GM23338 (cell line): ENCODE measurements at regions not wholly inside any gene's neighbourhood (a gene's known extent, or its start where the extent isn't known, plus 50 kb on each side); places are given as distances from the start of the nearest gene placed in this dataset.

ENCODE experiments used
- ATAC-seq: fragments of 200-7000 bp; cut with Tn5 transposase; 3 replicates; pipeline ENCODE4 v1.9.1; 2020
- DNase-seq: peaks from one replicate; pipeline ENCODE4 v3.0.0-alpha.2; 2015; ENCODE audit warnings: low spot score
- H2AFZ ChIP-seq: fragments of 200-600 bp; sonication (generic); 2 replicates; pipeline ENCODE4 v1.8.0; 2016; ENCODE audit warnings: antibody characterized with exemption, mild to moderate bottlenecking, moderate library complexity
- H3F3A ChIP-seq: fragments of 200-600 bp; sonication (generic); replicated peaks from 2 replicates; pipeline ENCODE4 v1.8.0; 2017; ENCODE audit warnings: antibody characterized with exemption, mixed run types, low read depth
- H3K27ac ChIP-seq: fragments of 200-600 bp; sonication (generic); 2 replicates; pipeline ENCODE4 v1.6.1; 2016; ENCODE audit warnings: low read depth
- H3K27me3 ChIP-seq: fragments of 200-600 bp; sonication (generic); 2 replicates; pipeline ENCODE4 v1.8.0; 2016; ENCODE audit warnings: mild to moderate bottlenecking, mixed run types, moderate library complexity; ENCODE audit not compliant: insufficient read depth
- H3K36me3 ChIP-seq: fragments of 200-600 bp; sonication (generic); 2 replicates; pipeline ENCODE4 v1.8.0; 2016; ENCODE audit warnings: mild to moderate bottlenecking; ENCODE audit not compliant: insufficient read depth
- H3K4me1 ChIP-seq: fragments of 200-600 bp; sonication (generic); 2 replicates; pipeline ENCODE4 v1.8.0; 2016; ENCODE audit warnings: mild to moderate bottlenecking, moderate library complexity; ENCODE audit not compliant: insufficient read depth
- H3K4me2 ChIP-seq: fragments of 200-600 bp; sonication (generic); 2 replicates; pipeline ENCODE4 v1.7.1; 2017; ENCODE audit warnings: mixed run types
- H3K4me3 ChIP-seq: fragments of 200-600 bp; sonication (generic); 2 replicates; pipeline ENCODE4 v1.6.1; 2016; ENCODE audit warnings: mixed run types
- H3K79me2 ChIP-seq: fragments of 200-600 bp; sonication (generic); replicated peaks from 2 replicates; pipeline ENCODE4 v1.8.0; 2017; ENCODE audit warnings: mild to moderate bottlenecking; ENCODE audit not compliant: insufficient read depth
- H3K9me2 ChIP-seq: fragments of 200-600 bp; sonication (generic); 2 replicates; pipeline ENCODE4 v1.8.0; 2017; ENCODE audit not compliant: insufficient read depth
- H4K20me1 ChIP-seq: fragments of 200-600 bp; sonication (generic); replicated peaks from 2 replicates; pipeline ENCODE4 v1.8.0; 2017; ENCODE audit warnings: mild to moderate bottlenecking; ENCODE audit not compliant: insufficient read depth
- H3K27ac Mint-ChIP-seq: 2 replicates; pipeline ENCODE4 v1.8.0; 2020; ENCODE audit warnings: inconsistent platforms, mild to moderate bottlenecking, moderate library complexity, mixed read lengths
- H3K27me3 Mint-ChIP-seq: 3 replicates; pipeline ENCODE4 v1.8.0; 2022; ENCODE audit warnings: low read depth, mild to moderate bottlenecking, moderate library complexity, mixed read lengths, inconsistent platforms; ENCODE audit not compliant: insufficient read depth, poor library complexity
- H3K36me3 Mint-ChIP-seq: 3 replicates; pipeline ENCODE4 v1.8.0; 2021; ENCODE audit warnings: low read depth, mild to moderate bottlenecking, inconsistent platforms, moderate library complexity, mixed read lengths
- H3K4me1 Mint-ChIP-seq: 3 replicates; pipeline ENCODE4 v1.8.0; 2020; ENCODE audit warnings: mild to moderate bottlenecking, inconsistent platforms, mixed read lengths
- H3K4me3 Mint-ChIP-seq: 3 replicates; pipeline ENCODE4 v1.8.0; 2021; ENCODE audit warnings: moderate library complexity, mild to moderate bottlenecking, inconsistent platforms, mixed read lengths
- H3K9me3 Mint-ChIP-seq: 3 replicates; pipeline ENCODE4 v1.8.0; 2020; ENCODE audit warnings: moderate library complexity, mild to moderate bottlenecking, inconsistent platforms, mixed read lengths
- EZH2 ChIP-seq: fragments of 200-600 bp; sonication (generic); IDR thresholded peaks from one replicate; pipeline ENCODE4 v1.8.0; 2017; ENCODE audit warnings: antibody characterized with exemption, mild to moderate bottlenecking, low read depth; ENCODE audit not compliant: unreplicated experiment
- NANOG ChIP-seq: IDR thresholded peaks from 2 replicates; pipeline ENCODE4 v1.6.1; 2016; ENCODE audit warnings: antibody characterized with exemption, borderline replicate concordance
- POLR2AphosphoS5 ChIP-seq: IDR thresholded peaks from 2 replicates; pipeline ENCODE4 v1.6.1; 2016; ENCODE audit warnings: antibody characterized with exemption, low read depth
- REST ChIP-seq: IDR thresholded peaks from one replicate; pipeline ENCODE4 v1.6.1; 2018; ENCODE audit warnings: antibody characterized with exemption; ENCODE audit not compliant: unreplicated experiment
- STAT1 ChIP-seq: IDR thresholded peaks from one replicate; pipeline ENCODE4 v1.6.1; 2016; ENCODE audit warnings: antibody characterized with exemption; ENCODE audit not compliant: unreplicated experiment
- ZNF114 ChIP-seq: fragments of 250-450 bp; sonication (Bioruptor Pico); IDR thresholded peaks from 2 replicates; pipeline ENCODE4 v1.5.0; 2020; ENCODE audit warnings: mild to moderate bottlenecking, moderate library complexity
- ZNF331 ChIP-seq: fragments of 250-450 bp; sonication (Bioruptor Pico); IDR thresholded peaks from 2 replicates; pipeline ENCODE4 v1.5.0; 2020; ENCODE audit warnings: low read depth, mild to moderate bottlenecking, moderate library complexity
- TF ChIP-seq, protein P1 (sequence below): IDR thresholded peaks from 2 replicates; pipeline ENCODE4 v1.6.1; 2016; ENCODE audit warnings: antibody characterized with exemption

DNA sequence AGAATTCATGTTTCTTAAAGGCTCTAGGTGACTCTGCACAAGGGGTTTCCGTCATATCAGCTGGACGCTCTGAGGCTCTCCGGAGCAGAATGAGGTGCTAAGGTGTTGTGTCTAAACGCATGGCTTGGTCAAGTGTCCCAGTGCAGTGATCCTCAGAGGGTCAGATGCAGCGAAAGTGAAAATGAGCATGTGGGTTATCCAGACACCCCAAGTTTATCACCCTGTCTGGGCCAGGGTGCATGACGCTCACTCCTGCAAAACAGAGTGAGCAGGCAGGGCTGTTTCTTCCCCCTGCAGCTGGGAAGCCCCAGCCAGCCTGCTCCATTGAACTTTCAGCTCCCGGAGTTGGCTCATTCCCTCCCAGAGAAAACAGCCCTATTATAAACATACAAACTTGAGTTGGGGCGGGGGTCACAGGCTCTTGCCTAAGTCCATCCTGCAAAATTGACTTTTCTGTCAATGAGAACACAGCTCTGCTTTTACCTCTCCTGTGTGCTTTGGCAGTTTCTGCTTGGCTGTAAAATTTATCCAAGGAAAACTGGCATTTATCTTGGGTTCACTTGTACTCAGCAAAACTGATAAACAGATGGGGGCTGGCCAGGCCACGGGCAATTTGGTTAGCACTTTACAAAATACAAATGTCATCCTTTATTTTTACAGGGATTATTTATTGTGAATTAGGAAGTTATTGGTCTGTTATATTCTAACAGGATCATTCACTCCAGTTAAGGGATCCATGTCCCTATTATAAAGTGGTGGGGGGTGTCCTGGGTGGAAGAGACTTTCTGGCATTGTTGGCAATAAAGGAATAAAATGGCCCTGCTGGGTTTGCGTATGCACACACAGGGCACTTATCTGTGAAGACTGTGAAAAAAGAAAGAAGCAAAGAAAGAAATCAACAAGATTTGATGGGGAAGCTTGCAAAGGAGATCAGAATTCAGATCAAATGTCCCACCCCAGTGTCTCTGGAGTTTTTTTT lies 154.9 kb downstream of the FOXA2 start:
- no peaks in the 10 kb centered on the region for H3K36me3 Mint-ChIP-seq
- peak; percentile 13; the same call in 1 of the 3 replicates for ATAC-seq

DNA sequence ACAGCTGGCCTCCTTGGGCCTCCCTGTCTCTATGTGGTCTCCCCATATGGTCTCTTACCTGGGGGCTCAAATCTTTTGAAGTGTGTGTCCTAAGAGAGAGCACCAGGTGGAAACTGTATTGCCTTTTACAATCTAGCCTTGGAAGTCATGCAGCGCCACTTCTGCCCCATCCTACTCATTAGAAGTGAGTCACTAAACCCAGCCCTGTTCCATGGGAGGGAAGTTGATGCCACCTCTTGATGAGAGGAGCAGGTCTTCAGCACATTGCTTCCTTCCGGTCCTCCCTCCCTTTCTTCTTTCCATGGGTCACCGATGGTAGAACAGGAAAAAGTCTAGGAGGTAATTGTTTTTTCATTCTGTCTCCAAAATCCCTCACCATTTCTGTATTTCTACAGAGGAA lies 156.3 kb downstream of the FOXA2 start:
- no peak overlapping the region for H3K4me3 ChIP-seq

More for the DNA sequence above, 154.9 kb downstream of the FOXA2 start:
- H3K9me3 Mint-ChIP-seq = peaks cover 9% of the 10 kb centered on the region; the same call in 2 of the 3 replicates
- Histone ChIP-seq H3K4me2 (peak overlapping the region; percentile 49; the same call in 1 of the 2 replicates), H2AFZ (no peak overlapping the region), H3K36me3 (no peaks in the 10 kb centered on the region), H3K4me1 (peaks cover 11% of the 10 kb centered on the region), H3K27ac (no peak overlapping the region), H4K20me1 (no peaks in the 10 kb centered on the region; the same call in 1 of the 2 replicates), H3F3A (no peaks in the 10 kb centered on the region), H3K79me2 (no peaks in the 10 kb centered on the region), H3K27me3 (peaks cover 76% of the 10 kb centered on the region), H3K4me3 (no peak overlapping the region), H3K9me2 (no peaks in the 10 kb centered on the region)
- H3K27ac Mint-ChIP-seq = no peak overlapping the region
- peak overlapping the region; percentile 16; the same call in 1 of the 3 replicates for H3K4me3 Mint-ChIP-seq
- H3K4me1 Mint-ChIP-seq = peaks cover 17% of the 10 kb centered on the region
- DNase-seq = no peak
- no peak for TF ChIP-seq STAT1
- H3K27me3 Mint-ChIP-seq = peaks cover 50% of the 10 kb centered on the region

More for the DNA sequence above, 156.3 kb downstream of the FOXA2 start:
- Histone ChIP-seq H2AFZ (no peak overlapping the region), H3F3A (no peaks in the 10 kb centered on the region), H3K4me2 (no peak overlapping the region), H3K36me3 (no peaks in the 10 kb centered on the region), H3K27me3 (peaks cover 75% of the 10 kb centered on the region), H3K79me2 (no peaks in the 10 kb centered on the region), H3K27ac (no peak overlapping the region), H4K20me1 (no peaks in the 10 kb centered on the region; the same call in 1 of the 2 replicates), H3K4me1 (peaks cover 11% of the 10 kb centered on the region), H3K9me2 (no peaks in the 10 kb centered on the region)
- TF ChIP-seq, protein P1, sequence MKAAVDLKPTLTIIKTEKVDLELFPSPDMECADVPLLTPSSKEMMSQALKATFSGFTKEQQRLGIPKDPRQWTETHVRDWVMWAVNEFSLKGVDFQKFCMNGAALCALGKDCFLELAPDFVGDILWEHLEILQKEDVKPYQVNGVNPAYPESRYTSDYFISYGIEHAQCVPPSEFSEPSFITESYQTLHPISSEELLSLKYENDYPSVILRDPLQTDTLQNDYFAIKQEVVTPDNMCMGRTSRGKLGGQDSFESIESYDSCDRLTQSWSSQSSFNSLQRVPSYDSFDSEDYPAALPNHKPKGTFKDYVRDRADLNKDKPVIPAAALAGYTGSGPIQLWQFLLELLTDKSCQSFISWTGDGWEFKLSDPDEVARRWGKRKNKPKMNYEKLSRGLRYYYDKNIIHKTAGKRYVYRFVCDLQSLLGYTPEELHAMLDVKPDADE = no peak
- TF ChIP-seq ZNF114 (no peak), POLR2AphosphoS5 (no peak), EZH2 (no peak), NANOG (no peak), STAT1 (no peak), ZNF331 (CRISPR knock-in tag) (no peak), REST (no peak)
- Mint-ChIP-seq H3K4me3 (no peak overlapping the region), H3K27ac (no peak overlapping the region), H3K36me3 (no peaks in the 10 kb centered on the region), H3K9me3 (peaks cover 9% of the 10 kb centered on the region; the same call in 2 of the 3 replicates), H3K27me3 (peaks cover 49% of the 10 kb centered on the region), H3K4me1 (peaks cover 17% of the 10 kb centered on the region)
- DNase-seq (no peak), ATAC-seq (no peak)
